ENCODE measurements at regions not wholly inside any gene's neighbourhood (a gene's known extent, or its start where the extent isn't known, plus 50 kb on each side); places are given as distances from the start of the nearest gene placed in this dataset.

- TF ChIP-seq CTCF (IDR thresholded peaks at IDR 0.05 in 2 of 3, conservative IDR thresholded peaks at IDR 0.05 in 1 of 3; ENCODE audit: control insufficient read depth in 2 of 3, extremely low read depth in 1 of 3, insufficient read depth in 1 of 3, low read depth in 3 of 3, low read length in 3 of 3), result no peak
- TF ChIP-seq ZNF274 (IDR thresholded peaks at IDR 0.05; ENCODE audit: insufficient read depth, insufficient read length), result no peak
- TF ChIP-seq CREB1 (IDR thresholded peaks at IDR 0.05; ENCODE audit: low read depth), result no peak
- TF ChIP-seq SUZ12 (IDR thresholded peaks at IDR 0.05; ENCODE audit: unreplicated experiment), result no peak
- TF ChIP-seq HDGF (IDR thresholded peaks at IDR 0.05), result no peak
- no peak for TF ChIP-seq EP300 (IDR thresholded peaks at IDR 0.05; ENCODE audit: borderline replicate concordance in 1 of 2, control insufficient read depth in 1 of 2, low read depth in 2 of 2, low read length in 2 of 2)
- no peak for TF ChIP-seq MTA3 (IDR thresholded peaks at IDR 0.05; ENCODE audit: borderline replicate concordance, low read length)
- no peak for TF ChIP-seq SPI1 (IDR thresholded peaks at IDR 0.05; ENCODE audit: borderline replicate concordance, insufficient read depth, low read depth, low read length)
- TF ChIP-seq PKNOX1 (IDR thresholded peaks at IDR 0.05), result no peak
- no peak for TF ChIP-seq ZNF24 (IDR thresholded peaks at IDR 0.05)
Measured at GRCh38 chr12:90832427-90832826, 122.5 kb downstream of the CCER1 start.

All from GM12878 (cell line).